Prostate gland (tissue), 1 donor: ENCODE measurements at regions not wholly inside any gene's neighbourhood (a gene's known extent, or its start where the extent isn't known, plus 50 kb on each side); places are given as distances from the start of the nearest gene placed in this dataset.

Experiments
- POLR2A ChIP-seq: fragments of 450-650 bp; IDR thresholded peaks from one replicate; pipeline ENCODE4 v1.6.1; 2016; ENCODE audit warnings: antibody characterized with exemption, mild to moderate bottlenecking
- POLR2AphosphoS5 ChIP-seq: sonication (generic); formaldehyde crosslinking; IDR thresholded peaks from one replicate; pipeline ENCODE4 v1.6.1; 2017; ENCODE audit warnings: antibody characterized with exemption

GRCh38 chr9:118606668-118607067 is 762.6 kb downstream of the BRINP1 start:
- TF ChIP-seq POLR2AphosphoS5 (no peak), POLR2A (no peak)
